ENCODE measurements at regions not wholly inside any gene's neighbourhood (a gene's known extent, or its start where the extent isn't known, plus 50 kb on each side); places are given as distances from the start of the nearest gene placed in this dataset.

- intact Hi-C loops (cut with micrococcal nuclease): no loop called here
- Mint-ChIP-seq H3K4me3 (no peak overlapping the region), H3K4me1 (ENCODE audit: low read depth) (no peaks in the 10 kb centered on the region), H3K9me3 (peaks cover 2% of the 10 kb centered on the region), H3K36me3 (ENCODE audit: low read depth) (no peaks in the 10 kb centered on the region), H3K27me3 (no peaks in the 10 kb centered on the region), H3K27ac (no peak overlapping the region)
- CTCF ChIA-PET: no interaction called here
- DNase-seq (no peak), ATAC-seq (no peak)
- TF ChIP-seq, protein P1, sequence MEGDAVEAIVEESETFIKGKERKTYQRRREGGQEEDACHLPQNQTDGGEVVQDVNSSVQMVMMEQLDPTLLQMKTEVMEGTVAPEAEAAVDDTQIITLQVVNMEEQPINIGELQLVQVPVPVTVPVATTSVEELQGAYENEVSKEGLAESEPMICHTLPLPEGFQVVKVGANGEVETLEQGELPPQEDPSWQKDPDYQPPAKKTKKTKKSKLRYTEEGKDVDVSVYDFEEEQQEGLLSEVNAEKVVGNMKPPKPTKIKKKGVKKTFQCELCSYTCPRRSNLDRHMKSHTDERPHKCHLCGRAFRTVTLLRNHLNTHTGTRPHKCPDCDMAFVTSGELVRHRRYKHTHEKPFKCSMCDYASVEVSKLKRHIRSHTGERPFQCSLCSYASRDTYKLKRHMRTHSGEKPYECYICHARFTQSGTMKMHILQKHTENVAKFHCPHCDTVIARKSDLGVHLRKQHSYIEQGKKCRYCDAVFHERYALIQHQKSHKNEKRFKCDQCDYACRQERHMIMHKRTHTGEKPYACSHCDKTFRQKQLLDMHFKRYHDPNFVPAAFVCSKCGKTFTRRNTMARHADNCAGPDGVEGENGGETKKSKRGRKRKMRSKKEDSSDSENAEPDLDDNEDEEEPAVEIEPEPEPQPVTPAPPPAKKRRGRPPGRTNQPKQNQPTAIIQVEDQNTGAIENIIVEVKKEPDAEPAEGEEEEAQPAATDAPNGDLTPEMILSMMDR (IDR thresholded peaks at IDR 0.05): no peak
- POLR2A ChIA-PET: no interaction called here
Measured at GRCh38 chr2:51387235-51387634, 355.3 kb upstream of the NRXN1 start.

GRCh38 chr2:51379997-51380396 lies 348.1 kb upstream of the NRXN1 start:
- no peaks in the 10 kb centered on the region for H3K27me3 Mint-ChIP-seq
- no peaks in the 10 kb centered on the region for H3K4me1 Mint-ChIP-seq (ENCODE audit: low read depth)
- no peak overlapping the region for H3K4me3 Mint-ChIP-seq
- ChIA-PET CTCF (no interaction called here), POLR2A (no interaction called here)
- H3K9me3 Mint-ChIP-seq: peaks cover 2% of the 10 kb centered on the region
- no peaks in the 10 kb centered on the region for H3K36me3 Mint-ChIP-seq (ENCODE audit: low read depth)
- H3K27ac Mint-ChIP-seq: no peak overlapping the region
- intact Hi-C loops (cut with micrococcal nuclease): no loop called here
- TF ChIP-seq, protein P1 (IDR thresholded peaks at IDR 0.05): no peak
- no peak for ATAC-seq
- DNase-seq: no peak

GRCh38 chr2:51368250-51368649 lies 336.3 kb upstream of the NRXN1 start:
- CTCF ChIA-PET: no interaction called here
- no peak overlapping the region for H3K4me3 Mint-ChIP-seq
- ATAC-seq (no peak), DNase-seq (no peak)
- H3K27ac Mint-ChIP-seq: no peak overlapping the region
- H3K27me3 Mint-ChIP-seq: no peaks in the 10 kb centered on the region
- no peaks in the 10 kb centered on the region for H3K36me3 Mint-ChIP-seq (ENCODE audit: low read depth)
- TF ChIP-seq, protein P1 (IDR thresholded peaks at IDR 0.05): no peak
- POLR2A ChIA-PET: no interaction called here
- peaks cover 3% of the 10 kb centered on the region for H3K9me3 Mint-ChIP-seq
- H3K4me1 Mint-ChIP-seq (ENCODE audit: low read depth): no peaks in the 10 kb centered on the region
- intact Hi-C loops (cut with micrococcal nuclease): no loop called here

DNA sequence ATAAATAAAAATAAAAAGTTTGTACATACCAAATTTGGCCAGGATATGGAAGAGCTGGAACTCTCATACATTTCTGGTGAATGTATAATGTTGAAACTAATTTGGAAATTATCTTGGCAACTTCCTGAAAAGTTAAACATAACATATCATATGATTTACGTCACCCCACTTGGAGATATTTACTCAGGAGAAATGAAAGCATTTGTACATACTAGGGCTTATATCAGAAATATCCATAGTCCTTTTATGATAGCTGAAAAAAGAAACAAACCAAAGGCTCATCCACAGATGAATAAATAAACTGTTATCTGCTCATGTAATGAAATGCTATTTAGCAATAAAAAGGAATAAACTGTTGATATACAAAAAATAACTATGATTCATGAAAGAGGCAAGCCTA lies 318.2 kb upstream of the NRXN1 start:
- intact Hi-C loops (cut with micrococcal nuclease): no loop called here
- no peak overlapping the region for H3K27ac Mint-ChIP-seq
- H3K4me3 Mint-ChIP-seq: no peak overlapping the region
- DNase-seq (no peak), ATAC-seq (no peak)
- no peaks in the 10 kb centered on the region for H3K4me1 Mint-ChIP-seq (ENCODE audit: low read depth)
- TF ChIP-seq, protein P1 (IDR thresholded peaks at IDR 0.05): no peak
- no peaks in the 10 kb centered on the region for H3K36me3 Mint-ChIP-seq (ENCODE audit: low read depth)
- CTCF ChIA-PET: no interaction called here
- peaks cover 4% of the 10 kb centered on the region for H3K9me3 Mint-ChIP-seq
- no peaks in the 10 kb centered on the region for H3K27me3 Mint-ChIP-seq
- POLR2A ChIA-PET: no interaction called here

DNA sequence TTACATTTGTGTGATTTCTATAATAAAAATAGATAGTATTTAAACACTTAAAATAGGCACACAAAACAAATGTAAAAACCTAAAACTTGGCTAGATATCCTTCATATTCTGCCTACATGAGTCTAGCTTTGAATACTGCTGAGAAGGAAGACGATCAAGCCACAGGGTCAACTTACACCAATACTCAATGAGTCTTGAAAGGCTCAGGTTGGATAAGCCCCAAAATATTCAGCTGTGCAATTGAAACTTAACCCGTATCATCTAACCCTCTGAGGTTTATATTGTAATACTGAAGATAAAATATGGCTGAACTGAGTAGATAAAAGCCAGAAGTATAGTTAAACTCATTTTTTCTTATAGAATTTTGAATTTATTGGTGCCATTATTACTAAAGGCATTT lies 313.0 kb upstream of the NRXN1 start:
- DNase-seq (no peak), ATAC-seq (no peak)
- no peaks in the 10 kb centered on the region for H3K36me3 Mint-ChIP-seq (ENCODE audit: low read depth)
- peaks cover 2% of the 10 kb centered on the region for H3K9me3 Mint-ChIP-seq
- no peaks in the 10 kb centered on the region for H3K4me1 Mint-ChIP-seq (ENCODE audit: low read depth)
- no peak overlapping the region for H3K27ac Mint-ChIP-seq
- ChIA-PET CTCF (no interaction called here), POLR2A (no interaction called here)
- TF ChIP-seq, protein P1 (IDR thresholded peaks at IDR 0.05): no peak
- intact Hi-C loops (cut with micrococcal nuclease): no loop called here
- no peak overlapping the region for H3K4me3 Mint-ChIP-seq
- no peaks in the 10 kb centered on the region for H3K27me3 Mint-ChIP-seq
